GM12878 (cell line): ENCODE measurements at regions not wholly inside any gene's neighbourhood (a gene's known extent, or its start where the extent isn't known, plus 50 kb on each side); places are given as distances from the start of the nearest gene placed in this dataset.

Experiments used
- ATAC-seq: fragments of 200-7000 bp; cut with Tn5 transposase; 3 replicates; pipeline ENCODE4 v1.9.1; 2020; ENCODE audit warnings: mild to moderate bottlenecking, moderate library complexity
- BruUV-seq: library from RNA; stranded (reverse); fragments of 400-500 nt; replicated peaks from 2 replicates; lab custom pipeline; 2021; lab: Mats Ljungman, UMichigan
- CTCF ChIA-PET: fragments of 300-600 bp; sonication (Branson Sonifier 250); formaldehyde crosslinking; extraction: SDS; loops from one replicate; lab custom pipeline; 2021; ENCODE audit warnings: inconsistent platforms; lab: Yijun Ruan, JAX
- POLR2A ChIA-PET: fragments of 350-600 bp; formaldehyde crosslinking; extraction: SDS; loops from one replicate; lab custom pipeline; 2021; ENCODE audit warnings: inconsistent platforms; lab: Charles Lee
- RAD21 ChIA-PET: fragments of 300-600 bp; sonication (Branson Sonifier 250); formaldehyde crosslinking; loops from one replicate; lab custom pipeline; 2023; ENCODE audit warnings: antibody characterized with exemption; ENCODE audit not compliant: unreplicated experiment; lab: Charles Lee
- SMC1A ChIA-PET: fragments of 300-600 bp; sonication (Branson Sonifier 250); formaldehyde crosslinking; loops from one replicate; lab custom pipeline; 2023; ENCODE audit not compliant: unreplicated experiment, uncharacterized antibody; lab: Charles Lee
- DNase-seq: peaks from one replicate; pipeline ENCODE4 v3.0.0-alpha.2; 2011; ENCODE audit warnings: low read depth, low spot score
- FAIRE-seq: peaks from 3 replicates; lab custom pipeline; 2011; peaks lifted over from hg19 to GRCh38; lab: Jason Lieb, UNC
- H2AFZ ChIP-seq: 2 replicates; pipeline ENCODE4 v1.6.0; 2011; ENCODE audit warnings: low read depth, low read length, control low read depth; ENCODE audit not compliant: control insufficient read depth
- H3K27ac ChIP-seq: 2 replicates; pipeline ENCODE4 v1.5.1; 2011; ENCODE audit warnings: control low read depth; ENCODE audit not compliant: control insufficient read depth, insufficient read depth
- H3K27me3 ChIP-seq, 2 experiments: replicated peaks in 1 of 2; 2 replicates each; pipeline versions ENCODE4 v1.6.0 to v1.6.1; 2011; ENCODE audit warnings: low read length in 1 of 2; ENCODE audit not compliant: control insufficient read depth in 2 of 2, insufficient read depth in 2 of 2
- H3K36me3 ChIP-seq, 2 experiments: 2 replicates each; pipeline ENCODE4 v1.5.1; 2011; ENCODE audit warnings: low read length in 1 of 2; ENCODE audit not compliant: control insufficient read depth in 2 of 2, insufficient read depth in 2 of 2
- H3K4me1 ChIP-seq: 2 replicates; pipeline ENCODE4 v1.6.1; 2011; ENCODE audit warnings: mild to moderate bottlenecking, low read length, moderate library complexity, mixed read lengths; ENCODE audit not compliant: control insufficient read depth, insufficient read depth
- H3K4me2 ChIP-seq: 2 replicates; pipeline ENCODE4 v1.6.0; 2011; ENCODE audit warnings: control low read depth; ENCODE audit not compliant: control insufficient read depth, insufficient read depth
- H3K4me3 ChIP-seq: fragments of 200-600 bp; sonication (generic); 2 replicates; pipeline ENCODE4 v1.5.1; 2016
- H3K79me2 ChIP-seq: 2 replicates; pipeline ENCODE4 v1.6.0; 2011; ENCODE audit warnings: low read length; ENCODE audit not compliant: control insufficient read depth, insufficient read depth
- H3K9ac ChIP-seq: 2 replicates; pipeline ENCODE4 v1.8.0; 2011; ENCODE audit warnings: low read length, control low read depth, mixed read lengths; ENCODE audit not compliant: control insufficient read depth, insufficient read depth
- H3K9me3 ChIP-seq: replicated peaks from 3 replicates; pipeline ENCODE4 v1.5.1; 2011; ENCODE audit warnings: mild to moderate bottlenecking, low read length; ENCODE audit not compliant: control insufficient read depth, insufficient read depth
- H4K20me1 ChIP-seq: 2 replicates; pipeline ENCODE4 v1.6.0; 2011; ENCODE audit not compliant: control insufficient read depth, insufficient read depth
- MYC ChIP-seq: IDR thresholded peaks from 2 replicates; pipeline ENCODE4 v1.6.1; 2011; ENCODE audit warnings: mild to moderate bottlenecking, low read length, moderate library complexity, inconsistent platforms; ENCODE audit not compliant: insufficient read depth, insufficient replicate concordance, insufficient read length, severe bottlenecking
- PAX5 ChIP-seq: IDR thresholded peaks from 2 replicates; pipeline ENCODE4 v1.6.1; 2011; ENCODE audit warnings: low read depth, low read length, borderline replicate concordance
- RAD51 ChIP-seq: fragments of 450-650 bp; IDR thresholded peaks from 2 replicates; pipeline ENCODE4 v1.6.1; 2016; ENCODE audit warnings: moderate library complexity, mild to moderate bottlenecking, inconsistent platforms
- in situ Hi-C: fragments of 300-500 bp; cut with MboI; formaldehyde crosslinking; loops from 9 replicates; pipeline ENCODE4 v1.14.3; 2018; ENCODE audit warnings: mixed read lengths
- intact Hi-C: fragments of 100-400 bp; cut with micrococcal nuclease; formaldehyde crosslinking; loops from one replicate; pipeline ENCODE4 v1.14.2; 2022; ENCODE audit not compliant: unreplicated experiment
- TF ChIP-seq, protein P1 (sequence below): fragments of 450-650 bp; IDR thresholded peaks from 2 replicates; pipeline ENCODE4 v1.6.1; 2017; ENCODE audit warnings: mild to moderate bottlenecking, moderate library complexity
- TF ChIP-seq, protein P2 (sequence below): fragments of 450-650 bp; IDR thresholded peaks from 2 replicates; pipeline ENCODE4 v1.6.1; 2017; ENCODE audit warnings: low read depth, mild to moderate bottlenecking, moderate library complexity
- TF ChIP-seq, protein P3 (sequence below): fragments of 450-650 bp; IDR thresholded peaks from 2 replicates; pipeline ENCODE4 v1.6.1; 2018; ENCODE audit warnings: mild to moderate bottlenecking, low read depth, moderate library complexity; ENCODE audit not compliant: partially characterized antibody

DNA sequence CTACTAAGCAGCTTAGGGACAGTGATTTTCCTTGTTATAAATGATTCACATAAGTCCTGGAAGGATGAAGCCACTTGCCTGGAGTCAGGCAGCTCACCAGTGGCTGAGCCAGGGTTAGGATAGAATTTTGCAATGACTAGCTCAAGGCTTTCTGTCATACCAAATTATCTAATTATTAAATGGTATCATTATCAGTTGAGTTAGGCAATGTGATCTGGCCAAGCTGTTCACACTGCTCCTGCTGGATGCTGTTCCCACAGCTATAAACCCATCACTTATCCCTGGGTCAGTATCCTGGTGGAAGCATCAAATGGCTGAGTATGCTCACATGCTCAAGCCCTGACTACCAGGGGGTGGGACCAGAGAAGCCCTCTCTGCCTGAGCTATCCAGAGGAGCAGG lies 235.2 kb downstream of the MTX2 start:
- Histone ChIP-seq H3K27me3 (no peaks in the 10 kb centered on the region; a peak in 1 of 4 replicates), H3K4me1 (no peaks in the 10 kb centered on the region), H3K9ac (no peak overlapping the region), H3K36me3 (no peaks in the 10 kb centered on the region), H3K4me3 (no peak overlapping the region), H4K20me1 (no peaks in the 10 kb centered on the region), H3K79me2 (no peaks in the 10 kb centered on the region), H2AFZ (no peak overlapping the region), H3K4me2 (no peak overlapping the region), H3K27ac (no peak overlapping the region), H3K9me3 (no peaks in the 10 kb centered on the region)
- intact Hi-C loops (no loop called here), in situ Hi-C loops (no loop called here)
- CTCF ChIA-PET, result no interaction called here
- TF ChIP-seq MYC (no peak), PAX5 (no peak), RAD51 (no peak)
- TF ChIP-seq, protein P1, sequence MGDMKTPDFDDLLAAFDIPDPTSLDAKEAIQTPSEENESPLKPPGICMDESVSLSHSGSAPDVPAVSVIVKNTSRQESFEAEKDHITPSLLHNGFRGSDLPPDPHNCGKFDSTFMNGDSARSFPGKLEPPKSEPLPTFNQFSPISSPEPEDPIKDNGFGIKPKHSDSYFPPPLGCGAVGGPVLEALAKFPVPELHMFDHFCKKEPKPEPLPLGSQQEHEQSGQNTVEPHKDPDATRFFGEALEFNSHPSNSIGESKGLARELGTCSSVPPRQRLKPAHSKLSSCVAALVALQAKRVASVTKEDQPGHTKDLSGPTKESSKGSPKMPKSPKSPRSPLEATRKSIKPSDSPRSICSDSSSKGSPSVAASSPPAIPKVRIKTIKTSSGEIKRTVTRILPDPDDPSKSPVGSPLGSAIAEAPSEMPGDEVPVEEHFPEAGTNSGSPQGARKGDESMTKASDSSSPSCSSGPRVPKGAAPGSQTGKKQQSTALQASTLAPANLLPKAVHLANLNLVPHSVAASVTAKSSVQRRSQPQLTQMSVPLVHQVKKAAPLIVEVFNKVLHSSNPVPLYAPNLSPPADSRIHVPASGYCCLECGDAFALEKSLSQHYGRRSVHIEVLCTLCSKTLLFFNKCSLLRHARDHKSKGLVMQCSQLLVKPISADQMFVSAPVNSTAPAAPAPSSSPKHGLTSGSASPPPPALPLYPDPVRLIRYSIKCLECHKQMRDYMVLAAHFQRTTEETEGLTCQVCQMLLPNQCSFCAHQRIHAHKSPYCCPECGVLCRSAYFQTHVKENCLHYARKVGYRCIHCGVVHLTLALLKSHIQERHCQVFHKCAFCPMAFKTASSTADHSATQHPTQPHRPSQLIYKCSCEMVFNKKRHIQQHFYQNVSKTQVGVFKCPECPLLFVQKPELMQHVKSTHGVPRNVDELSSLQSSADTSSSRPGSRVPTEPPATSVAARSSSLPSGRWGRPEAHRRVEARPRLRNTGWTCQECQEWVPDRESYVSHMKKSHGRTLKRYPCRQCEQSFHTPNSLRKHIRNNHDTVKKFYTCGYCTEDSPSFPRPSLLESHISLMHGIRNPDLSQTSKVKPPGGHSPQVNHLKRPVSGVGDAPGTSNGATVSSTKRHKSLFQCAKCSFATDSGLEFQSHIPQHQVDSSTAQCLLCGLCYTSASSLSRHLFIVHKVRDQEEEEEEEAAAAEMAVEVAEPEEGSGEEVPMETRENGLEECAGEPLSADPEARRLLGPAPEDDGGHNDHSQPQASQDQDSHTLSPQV, result no peak
- TF ChIP-seq, protein P2, sequence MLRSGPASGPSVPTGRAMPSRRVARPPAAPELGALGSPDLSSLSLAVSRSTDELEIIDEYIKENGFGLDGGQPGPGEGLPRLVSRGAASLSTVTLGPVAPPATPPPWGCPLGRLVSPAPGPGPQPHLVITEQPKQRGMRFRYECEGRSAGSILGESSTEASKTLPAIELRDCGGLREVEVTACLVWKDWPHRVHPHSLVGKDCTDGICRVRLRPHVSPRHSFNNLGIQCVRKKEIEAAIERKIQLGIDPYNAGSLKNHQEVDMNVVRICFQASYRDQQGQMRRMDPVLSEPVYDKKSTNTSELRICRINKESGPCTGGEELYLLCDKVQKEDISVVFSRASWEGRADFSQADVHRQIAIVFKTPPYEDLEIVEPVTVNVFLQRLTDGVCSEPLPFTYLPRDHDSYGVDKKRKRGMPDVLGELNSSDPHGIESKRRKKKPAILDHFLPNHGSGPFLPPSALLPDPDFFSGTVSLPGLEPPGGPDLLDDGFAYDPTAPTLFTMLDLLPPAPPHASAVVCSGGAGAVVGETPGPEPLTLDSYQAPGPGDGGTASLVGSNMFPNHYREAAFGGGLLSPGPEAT, result no peak
- TF ChIP-seq, protein P3, sequence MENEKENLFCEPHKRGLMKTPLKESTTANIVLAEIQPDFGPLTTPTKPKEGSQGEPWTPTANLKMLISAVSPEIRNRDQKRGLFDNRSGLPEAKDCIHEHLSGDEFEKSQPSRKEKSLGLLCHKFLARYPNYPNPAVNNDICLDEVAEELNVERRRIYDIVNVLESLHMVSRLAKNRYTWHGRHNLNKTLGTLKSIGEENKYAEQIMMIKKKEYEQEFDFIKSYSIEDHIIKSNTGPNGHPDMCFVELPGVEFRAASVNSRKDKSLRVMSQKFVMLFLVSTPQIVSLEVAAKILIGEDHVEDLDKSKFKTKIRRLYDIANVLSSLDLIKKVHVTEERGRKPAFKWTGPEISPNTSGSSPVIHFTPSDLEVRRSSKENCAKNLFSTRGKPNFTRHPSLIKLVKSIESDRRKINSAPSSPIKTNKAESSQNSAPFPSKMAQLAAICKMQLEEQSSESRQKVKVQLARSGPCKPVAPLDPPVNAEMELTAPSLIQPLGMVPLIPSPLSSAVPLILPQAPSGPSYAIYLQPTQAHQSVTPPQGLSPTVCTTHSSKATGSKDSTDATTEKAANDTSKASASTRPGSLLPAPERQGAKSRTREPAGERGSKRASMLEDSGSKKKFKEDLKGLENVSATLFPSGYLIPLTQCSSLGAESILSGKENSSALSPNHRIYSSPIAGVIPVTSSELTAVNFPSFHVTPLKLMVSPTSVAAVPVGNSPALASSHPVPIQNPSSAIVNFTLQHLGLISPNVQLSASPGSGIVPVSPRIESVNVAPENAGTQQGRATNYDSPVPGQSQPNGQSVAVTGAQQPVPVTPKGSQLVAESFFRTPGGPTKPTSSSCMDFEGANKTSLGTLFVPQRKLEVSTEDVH, result no peak
- SMC1A ChIA-PET, result interaction anchor here (0.9 to 1.4 kb wide), 6 partner anchors 9 to 50 kb away, joined by 3 to 6 read pairs (median 4); no protein-coding TSS in a partner anchor
- POLR2A ChIA-PET, result no interaction called here
- DNase-seq (no peak), ATAC-seq (no peak), FAIRE-seq (no peak)
- RAD21 ChIA-PET, result no interaction called here
- BruUV-seq, result no TSS peak
